ENCODE measurements at regions not wholly inside any gene's neighbourhood (a gene's known extent, or its start where the extent isn't known, plus 50 kb on each side); places are given as distances from the start of the nearest gene placed in this dataset.

DNA sequence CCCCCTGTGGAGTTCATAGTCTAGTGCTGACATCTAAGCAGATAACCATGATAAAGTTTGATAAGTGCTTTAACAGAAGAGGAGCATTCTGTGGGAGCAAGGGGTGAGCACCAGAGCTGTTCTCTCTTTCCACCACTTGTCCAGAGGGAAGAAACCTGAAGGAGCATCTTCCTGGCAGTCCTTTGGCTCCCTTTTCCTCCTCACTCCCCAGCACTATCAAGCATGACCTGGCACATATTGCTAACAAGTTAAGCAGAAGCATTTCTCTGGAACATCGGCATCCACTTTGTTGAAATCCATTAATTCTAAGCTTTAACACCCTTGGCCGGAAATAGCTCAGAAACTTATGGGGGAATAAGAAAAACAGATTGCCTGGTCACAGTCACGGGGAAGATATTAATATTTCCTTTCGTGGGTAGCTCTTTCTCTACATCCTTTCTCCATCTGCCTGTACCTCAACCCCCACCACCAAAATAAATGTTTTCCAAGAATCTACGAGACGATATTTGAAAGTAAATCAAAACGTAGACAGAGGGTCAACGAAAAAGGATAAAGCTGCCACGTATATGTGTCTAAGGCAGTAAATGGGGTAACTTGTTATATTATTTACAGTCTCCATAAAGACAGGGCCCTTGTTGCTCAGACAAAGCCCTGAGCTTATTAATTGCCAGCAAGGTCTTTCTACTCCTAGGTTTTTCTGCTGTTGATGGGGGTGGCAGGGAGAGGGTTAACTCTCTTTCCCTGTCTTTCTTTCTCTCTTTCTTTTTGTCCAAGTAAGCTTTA lies 351.4 kb downstream of the NUF2 start (continued):
- TF ChIP-seq RB1 (IDR thresholded peaks at IDR 0.05; ENCODE audit: borderline replicate concordance), result no peak

DNA sequence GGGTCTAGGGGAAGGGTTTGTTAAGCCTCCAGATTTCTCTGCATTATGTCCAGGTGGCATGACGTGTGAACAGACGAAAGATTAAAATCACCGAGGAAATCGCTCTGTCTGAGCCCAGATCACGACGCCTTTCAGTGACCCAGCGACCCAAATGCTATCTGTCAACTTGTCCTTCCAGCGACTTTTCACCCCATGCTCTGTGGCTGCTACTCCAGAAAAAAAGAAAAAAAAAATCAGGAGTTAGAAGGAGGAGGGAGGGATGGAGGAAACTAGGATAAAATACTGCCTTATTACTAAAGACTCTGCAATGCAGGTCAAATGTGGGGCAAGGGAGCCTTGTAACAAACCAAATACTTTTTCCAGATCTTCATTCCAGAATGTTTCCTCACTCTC lies 352.0 kb downstream of the NUF2 start:
- no peaks in the 10 kb centered on the region for H3K36me3 ChIP-seq (ENCODE audit: control insufficient read depth in 2 of 2, insufficient read depth in 2 of 2, low read length in 1 of 2)
- no TSS peak for BruUV-seq (replicated peaks)
- H3K9me3 ChIP-seq (replicated peaks; ENCODE audit: control insufficient read depth, insufficient read depth, low read length), result no peaks in the 10 kb centered on the region
- ChIA-PET RAD21 (ENCODE audit: unreplicated experiment) (no interaction called here), POLR2A (no interaction called here), CTCF (no interaction called here), SMC1A (ENCODE audit: uncharacterized antibody, unreplicated experiment) (interaction anchor here (0.8 kb wide), 1 partner anchor 11 kb away, joined by 3 read pairs; no protein-coding TSS in a partner anchor)
- intact Hi-C loops (cut with micrococcal nuclease; ENCODE audit: unreplicated experiment) (no loop called here), in situ Hi-C loops (cut with MboI) (no loop called here)
- no peaks in the 10 kb centered on the region for H3K4me1 ChIP-seq (ENCODE audit: control insufficient read depth, insufficient read depth, low read length)
- DNase-seq (ENCODE audit: low read depth, low spot score), result no peak
- no peak overlapping the region for H3K27ac ChIP-seq (ENCODE audit: control insufficient read depth, insufficient read depth)
- no peaks in the 10 kb centered on the region for H3K27me3 ChIP-seq (replicated peaks in 1 of 2; ENCODE audit: control insufficient read depth in 2 of 2, insufficient read depth in 2 of 2, low read length in 1 of 2)
- ATAC-seq, result no peak
- no peak overlapping the region for H3K4me3 ChIP-seq
- no peak overlapping the region for H3K9ac ChIP-seq (ENCODE audit: control insufficient read depth, insufficient read depth, low read length)
- no peak overlapping the region for H2AFZ ChIP-seq (ENCODE audit: control insufficient read depth, low read depth, low read length)
- FAIRE-seq, result no peak
- H3K79me2 ChIP-seq (ENCODE audit: control insufficient read depth, insufficient read depth, low read length), result no peaks in the 10 kb centered on the region
- WGBS (ENCODE audit: insufficient coverage, insufficient replicate concordance, low lambda C conversion rate, missing lambda C conversion rate), result 65% methylated on average over 8 of the region's 8 CpGs
- H3K4me2 ChIP-seq (ENCODE audit: control insufficient read depth, insufficient read depth), result no peak overlapping the region
- no peaks in the 10 kb centered on the region for H4K20me1 ChIP-seq (ENCODE audit: control insufficient read depth, insufficient read depth)
- no peak for TF ChIP-seq PML (IDR thresholded peaks at IDR 0.05; ENCODE audit: low read length)
- TF ChIP-seq POLR2A (IDR thresholded peaks at IDR 0.05; ENCODE audit: low read depth, low read length), result no peak
- TF ChIP-seq, protein P1, sequence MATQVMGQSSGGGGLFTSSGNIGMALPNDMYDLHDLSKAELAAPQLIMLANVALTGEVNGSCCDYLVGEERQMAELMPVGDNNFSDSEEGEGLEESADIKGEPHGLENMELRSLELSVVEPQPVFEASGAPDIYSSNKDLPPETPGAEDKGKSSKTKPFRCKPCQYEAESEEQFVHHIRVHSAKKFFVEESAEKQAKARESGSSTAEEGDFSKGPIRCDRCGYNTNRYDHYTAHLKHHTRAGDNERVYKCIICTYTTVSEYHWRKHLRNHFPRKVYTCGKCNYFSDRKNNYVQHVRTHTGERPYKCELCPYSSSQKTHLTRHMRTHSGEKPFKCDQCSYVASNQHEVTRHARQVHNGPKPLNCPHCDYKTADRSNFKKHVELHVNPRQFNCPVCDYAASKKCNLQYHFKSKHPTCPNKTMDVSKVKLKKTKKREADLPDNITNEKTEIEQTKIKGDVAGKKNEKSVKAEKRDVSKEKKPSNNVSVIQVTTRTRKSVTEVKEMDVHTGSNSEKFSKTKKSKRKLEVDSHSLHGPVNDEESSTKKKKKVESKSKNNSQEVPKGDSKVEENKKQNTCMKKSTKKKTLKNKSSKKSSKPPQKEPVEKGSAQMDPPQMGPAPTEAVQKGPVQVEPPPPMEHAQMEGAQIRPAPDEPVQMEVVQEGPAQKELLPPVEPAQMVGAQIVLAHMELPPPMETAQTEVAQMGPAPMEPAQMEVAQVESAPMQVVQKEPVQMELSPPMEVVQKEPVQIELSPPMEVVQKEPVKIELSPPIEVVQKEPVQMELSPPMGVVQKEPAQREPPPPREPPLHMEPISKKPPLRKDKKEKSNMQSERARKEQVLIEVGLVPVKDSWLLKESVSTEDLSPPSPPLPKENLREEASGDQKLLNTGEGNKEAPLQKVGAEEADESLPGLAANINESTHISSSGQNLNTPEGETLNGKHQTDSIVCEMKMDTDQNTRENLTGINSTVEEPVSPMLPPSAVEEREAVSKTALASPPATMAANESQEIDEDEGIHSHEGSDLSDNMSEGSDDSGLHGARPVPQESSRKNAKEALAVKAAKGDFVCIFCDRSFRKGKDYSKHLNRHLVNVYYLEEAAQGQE (IDR thresholded peaks at IDR 0.05; ENCODE audit: low read depth, low read length), result no peak
- no peak for TF ChIP-seq RB1 (IDR thresholded peaks at IDR 0.05; ENCODE audit: borderline replicate concordance)
- no peak for TF ChIP-seq PAX5 (IDR thresholded peaks at IDR 0.05; ENCODE audit: borderline replicate concordance, low read depth, low read length)
- no peak for TF ChIP-seq ZBED1 (IDR thresholded peaks at IDR 0.05; ENCODE audit: borderline replicate concordance)
- TF ChIP-seq, protein P2, sequence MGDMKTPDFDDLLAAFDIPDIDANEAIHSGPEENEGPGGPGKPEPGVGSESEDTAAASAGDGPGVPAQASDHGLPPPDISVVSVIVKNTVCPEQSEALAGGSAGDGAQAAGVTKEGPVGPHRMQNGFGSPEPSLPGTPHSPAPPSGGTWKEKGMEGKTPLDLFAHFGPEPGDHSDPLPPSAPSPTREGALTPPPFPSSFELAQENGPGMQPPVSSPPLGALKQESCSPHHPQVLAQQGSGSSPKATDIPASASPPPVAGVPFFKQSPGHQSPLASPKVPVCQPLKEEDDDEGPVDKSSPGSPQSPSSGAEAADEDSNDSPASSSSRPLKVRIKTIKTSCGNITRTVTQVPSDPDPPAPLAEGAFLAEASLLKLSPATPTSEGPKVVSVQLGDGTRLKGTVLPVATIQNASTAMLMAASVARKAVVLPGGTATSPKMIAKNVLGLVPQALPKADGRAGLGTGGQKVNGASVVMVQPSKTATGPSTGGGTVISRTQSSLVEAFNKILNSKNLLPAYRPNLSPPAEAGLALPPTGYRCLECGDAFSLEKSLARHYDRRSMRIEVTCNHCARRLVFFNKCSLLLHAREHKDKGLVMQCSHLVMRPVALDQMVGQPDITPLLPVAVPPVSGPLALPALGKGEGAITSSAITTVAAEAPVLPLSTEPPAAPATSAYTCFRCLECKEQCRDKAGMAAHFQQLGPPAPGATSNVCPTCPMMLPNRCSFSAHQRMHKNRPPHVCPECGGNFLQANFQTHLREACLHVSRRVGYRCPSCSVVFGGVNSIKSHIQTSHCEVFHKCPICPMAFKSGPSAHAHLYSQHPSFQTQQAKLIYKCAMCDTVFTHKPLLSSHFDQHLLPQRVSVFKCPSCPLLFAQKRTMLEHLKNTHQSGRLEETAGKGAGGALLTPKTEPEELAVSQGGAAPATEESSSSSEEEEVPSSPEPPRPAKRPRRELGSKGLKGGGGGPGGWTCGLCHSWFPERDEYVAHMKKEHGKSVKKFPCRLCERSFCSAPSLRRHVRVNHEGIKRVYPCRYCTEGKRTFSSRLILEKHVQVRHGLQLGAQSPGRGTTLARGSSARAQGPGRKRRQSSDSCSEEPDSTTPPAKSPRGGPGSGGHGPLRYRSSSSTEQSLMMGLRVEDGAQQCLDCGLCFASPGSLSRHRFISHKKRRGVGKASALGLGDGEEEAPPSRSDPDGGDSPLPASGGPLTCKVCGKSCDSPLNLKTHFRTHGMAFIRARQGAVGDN (IDR thresholded peaks at IDR 0.05), result no peak
- TF ChIP-seq, protein P3, sequence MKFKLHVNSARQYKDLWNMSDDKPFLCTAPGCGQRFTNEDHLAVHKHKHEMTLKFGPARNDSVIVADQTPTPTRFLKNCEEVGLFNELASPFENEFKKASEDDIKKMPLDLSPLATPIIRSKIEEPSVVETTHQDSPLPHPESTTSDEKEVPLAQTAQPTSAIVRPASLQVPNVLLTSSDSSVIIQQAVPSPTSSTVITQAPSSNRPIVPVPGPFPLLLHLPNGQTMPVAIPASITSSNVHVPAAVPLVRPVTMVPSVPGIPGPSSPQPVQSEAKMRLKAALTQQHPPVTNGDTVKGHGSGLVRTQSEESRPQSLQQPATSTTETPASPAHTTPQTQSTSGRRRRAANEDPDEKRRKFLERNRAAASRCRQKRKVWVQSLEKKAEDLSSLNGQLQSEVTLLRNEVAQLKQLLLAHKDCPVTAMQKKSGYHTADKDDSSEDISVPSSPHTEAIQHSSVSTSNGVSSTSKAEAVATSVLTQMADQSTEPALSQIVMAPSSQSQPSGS (IDR thresholded peaks at IDR 0.05; ENCODE audit: low read length), result no peak
- no peak for TF ChIP-seq ETV6 (conservative IDR thresholded peaks at IDR 0.05 in 1 of 2, IDR thresholded peaks at IDR 0.05 in 1 of 2; ENCODE audit: borderline replicate concordance in 1 of 2, low read depth in 1 of 2)
- no peak for TF ChIP-seq TCF3 (IDR thresholded peaks at IDR 0.05; ENCODE audit: borderline replicate concordance, insufficient read depth, low read depth, low read length)
- TF ChIP-seq, protein P4, sequence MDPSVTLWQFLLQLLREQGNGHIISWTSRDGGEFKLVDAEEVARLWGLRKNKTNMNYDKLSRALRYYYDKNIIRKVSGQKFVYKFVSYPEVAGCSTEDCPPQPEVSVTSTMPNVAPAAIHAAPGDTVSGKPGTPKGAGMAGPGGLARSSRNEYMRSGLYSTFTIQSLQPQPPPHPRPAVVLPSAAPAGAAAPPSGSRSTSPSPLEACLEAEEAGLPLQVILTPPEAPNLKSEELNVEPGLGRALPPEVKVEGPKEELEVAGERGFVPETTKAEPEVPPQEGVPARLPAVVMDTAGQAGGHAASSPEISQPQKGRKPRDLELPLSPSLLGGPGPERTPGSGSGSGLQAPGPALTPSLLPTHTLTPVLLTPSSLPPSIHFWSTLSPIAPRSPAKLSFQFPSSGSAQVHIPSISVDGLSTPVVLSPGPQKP (IDR thresholded peaks at IDR 0.05; ENCODE audit: low read depth, low read length), result no peak
- no peak for TF ChIP-seq BMI1 (IDR thresholded peaks at IDR 0.05; ENCODE audit: borderline replicate concordance)
